Pulmonary artery endothelial cell (primary cell): ENCODE measurements at regions not wholly inside any gene's neighbourhood (a gene's known extent, or its start where the extent isn't known, plus 50 kb on each side); places are given as distances from the start of the nearest gene placed in this dataset.

ENCODE experiments used
- DNase-seq: peaks from one replicate; pipeline ENCODE4 v3.0.0-alpha.2; 2011; ENCODE audit warnings: low read depth, low spot score

DNA sequence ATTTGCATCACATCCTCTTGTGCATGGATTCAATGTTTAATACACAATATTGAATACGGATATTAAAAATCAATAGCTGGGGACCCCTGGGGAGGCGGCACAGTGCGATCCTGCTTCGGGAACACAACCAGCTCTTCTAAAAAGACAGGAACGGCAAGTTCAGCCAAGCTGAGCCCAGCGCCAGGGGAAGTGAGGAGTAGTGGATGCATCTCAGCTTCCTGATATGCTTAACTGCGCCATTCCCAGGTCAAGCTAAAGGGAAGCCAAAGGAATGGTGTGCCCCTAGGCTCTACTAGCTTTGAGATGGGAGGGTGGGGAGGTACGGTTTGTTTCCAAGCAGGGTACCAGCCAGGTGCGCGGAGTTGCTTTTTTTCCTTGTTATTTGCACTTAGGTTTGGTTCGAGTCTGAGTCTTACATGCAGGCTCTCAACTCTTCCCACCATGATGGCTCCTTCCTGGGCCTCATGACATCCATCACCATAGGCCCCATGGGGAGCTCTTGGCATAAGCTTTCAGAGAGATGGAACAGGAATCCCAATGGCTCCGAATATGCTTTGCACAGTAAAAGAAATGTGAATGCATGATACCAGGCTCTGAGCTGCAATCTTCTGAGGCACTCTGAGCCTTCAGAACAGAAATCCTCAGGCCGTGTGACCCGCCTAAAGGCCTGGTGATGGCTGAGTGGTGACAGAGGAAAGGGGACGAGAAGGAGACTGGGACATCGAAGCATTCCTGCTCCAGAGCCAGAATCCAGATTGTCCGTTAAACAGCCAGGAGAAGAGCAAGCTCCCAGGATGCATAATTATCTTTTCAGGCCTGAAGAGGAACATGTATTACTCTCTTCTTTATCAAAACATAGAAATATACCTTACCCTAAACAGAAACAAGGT lies 51.8 kb upstream of the BCOR start:
- DNase-seq, result no peak

DNA sequence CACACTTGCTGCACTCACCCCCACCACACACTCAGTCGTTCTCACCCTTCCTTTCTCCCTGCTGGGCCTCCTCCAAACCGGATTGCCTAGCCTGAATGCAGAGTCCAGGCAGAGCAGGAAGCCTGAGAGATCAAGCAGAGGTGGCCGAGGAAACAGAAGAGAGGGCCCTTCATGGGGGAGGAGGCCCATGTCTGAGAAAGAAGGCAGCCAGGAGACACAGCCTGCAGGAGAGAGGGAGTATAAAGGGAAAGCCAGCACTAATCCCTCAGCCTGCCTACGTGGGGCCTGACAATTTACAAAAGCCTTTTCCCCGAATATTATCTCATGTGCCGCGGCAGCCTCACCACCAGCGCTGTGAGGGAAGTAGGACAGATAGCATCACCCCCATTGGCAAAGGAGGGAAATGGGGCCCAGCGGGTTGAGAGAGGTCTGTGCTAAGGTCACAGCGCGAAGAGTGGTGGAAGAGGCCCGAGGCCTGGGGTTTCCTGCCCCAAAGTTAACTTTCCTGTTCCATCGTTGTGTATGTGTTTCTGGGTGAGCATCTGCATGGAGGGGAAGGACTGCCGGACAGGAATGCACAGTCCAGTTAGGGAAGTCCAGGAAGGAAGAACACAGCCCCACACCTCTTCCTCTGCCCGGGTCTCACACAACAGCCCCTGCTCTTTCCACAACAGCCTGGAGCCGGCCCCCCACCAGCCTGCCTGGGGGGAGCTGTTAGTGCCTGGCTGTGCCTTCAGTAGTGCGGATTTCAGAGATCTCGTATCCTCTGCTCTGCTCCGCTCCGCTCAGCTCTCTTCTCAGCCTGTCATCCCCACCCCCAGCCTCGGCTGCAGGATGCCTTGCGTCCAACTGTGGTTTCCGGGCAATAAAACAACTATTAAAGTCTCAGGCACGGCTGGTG lies 50.9 kb upstream of the BCOR start:
- DNase-seq, result no peak

DNA sequence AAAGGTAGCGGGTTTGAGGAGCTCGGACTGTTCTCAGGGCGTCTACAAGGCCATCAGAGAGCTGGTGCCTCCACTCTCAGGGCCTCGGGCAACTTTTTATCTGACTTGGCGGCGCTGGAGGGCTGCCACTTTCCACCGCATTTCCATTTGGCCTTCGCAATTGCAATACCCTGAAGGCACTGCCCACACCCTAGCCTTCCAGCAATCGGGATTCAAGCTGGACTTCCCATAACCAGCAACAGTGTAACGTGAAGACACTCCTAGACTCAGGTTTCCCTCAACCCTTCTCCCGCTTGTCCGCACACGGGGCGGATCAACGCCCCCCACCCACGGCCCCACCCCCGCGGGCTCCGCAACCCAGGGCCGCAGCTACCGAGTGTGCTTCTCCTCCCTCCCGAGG lies 50.2 kb upstream of the BCOR start:
- DNase-seq, result no peak
